ENCODE measurements at regions not wholly inside any gene's neighbourhood (a gene's known extent, or its start where the extent isn't known, plus 50 kb on each side); places are given as distances from the start of the nearest gene placed in this dataset.

DNA sequence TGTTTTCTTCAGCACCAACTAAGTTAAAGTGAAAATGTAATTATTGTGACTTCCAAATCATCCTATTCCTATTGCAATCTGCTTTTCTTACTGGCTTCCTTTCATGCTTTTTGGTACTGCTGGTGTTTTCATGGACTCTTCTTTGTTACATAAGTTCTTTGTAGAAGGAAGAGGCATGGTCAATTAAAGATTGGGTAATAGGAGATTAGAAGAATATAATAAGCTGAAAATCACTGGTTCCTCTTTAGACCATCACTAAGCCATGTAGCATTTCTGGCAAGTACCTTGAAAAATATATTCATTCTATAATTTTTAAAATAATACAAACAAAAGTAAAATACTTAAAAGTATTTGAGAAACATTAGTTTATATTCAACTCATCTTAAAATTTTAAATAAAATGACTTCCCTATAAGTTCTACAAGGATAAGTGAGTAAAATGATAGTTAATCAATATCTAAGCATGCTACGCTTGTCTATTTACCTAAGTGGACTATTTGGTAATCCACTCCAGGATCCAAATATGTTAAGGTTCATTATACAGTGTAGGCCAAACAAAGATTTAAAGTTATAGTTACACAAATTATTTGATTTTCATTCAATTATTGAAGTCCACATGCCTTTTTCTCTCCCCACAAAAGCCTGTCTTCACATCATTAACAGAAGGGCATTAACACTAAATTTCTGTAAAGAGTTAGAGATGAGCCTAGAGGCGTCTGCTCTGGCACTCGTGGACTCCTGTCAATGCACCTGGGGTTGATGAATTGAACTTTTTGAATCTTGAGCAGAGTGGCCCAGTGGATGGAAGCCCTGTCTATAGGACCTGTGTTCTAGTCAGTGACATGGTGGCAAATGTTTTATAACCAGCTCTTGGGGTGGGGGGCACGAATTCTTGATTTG, 408.1 kb downstream of the INHBA start:
- Histone ChIP-seq H3K9me3 (no peaks in the 10 kb centered on the region), H3K36me3 (no peaks in the 10 kb centered on the region), H3K27ac (no peak overlapping the region), H3K4me1 (no peaks in the 10 kb centered on the region), H3K27me3 (no peaks in the 10 kb centered on the region), H3K4me3 (no peak overlapping the region)
- intact Hi-C loops (cut with DNase I; ENCODE audit: low total_unique reads) = no loop called here
- TF ChIP-seq, protein P1, sequence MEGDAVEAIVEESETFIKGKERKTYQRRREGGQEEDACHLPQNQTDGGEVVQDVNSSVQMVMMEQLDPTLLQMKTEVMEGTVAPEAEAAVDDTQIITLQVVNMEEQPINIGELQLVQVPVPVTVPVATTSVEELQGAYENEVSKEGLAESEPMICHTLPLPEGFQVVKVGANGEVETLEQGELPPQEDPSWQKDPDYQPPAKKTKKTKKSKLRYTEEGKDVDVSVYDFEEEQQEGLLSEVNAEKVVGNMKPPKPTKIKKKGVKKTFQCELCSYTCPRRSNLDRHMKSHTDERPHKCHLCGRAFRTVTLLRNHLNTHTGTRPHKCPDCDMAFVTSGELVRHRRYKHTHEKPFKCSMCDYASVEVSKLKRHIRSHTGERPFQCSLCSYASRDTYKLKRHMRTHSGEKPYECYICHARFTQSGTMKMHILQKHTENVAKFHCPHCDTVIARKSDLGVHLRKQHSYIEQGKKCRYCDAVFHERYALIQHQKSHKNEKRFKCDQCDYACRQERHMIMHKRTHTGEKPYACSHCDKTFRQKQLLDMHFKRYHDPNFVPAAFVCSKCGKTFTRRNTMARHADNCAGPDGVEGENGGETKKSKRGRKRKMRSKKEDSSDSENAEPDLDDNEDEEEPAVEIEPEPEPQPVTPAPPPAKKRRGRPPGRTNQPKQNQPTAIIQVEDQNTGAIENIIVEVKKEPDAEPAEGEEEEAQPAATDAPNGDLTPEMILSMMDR (IDR thresholded peaks at IDR 0.05) = no peak
- no peak for TF ChIP-seq EP300 (IDR thresholded peaks at IDR 0.05; ENCODE audit: low read depth)
- no peak for TF ChIP-seq POLR2AphosphoS5 (IDR thresholded peaks at IDR 0.05)
- TF ChIP-seq POLR2A (IDR thresholded peaks at IDR 0.05) = no peak
- in situ Hi-C loops (cut with MboI; ENCODE audit: low pct_ligation_motif_present in 1 of 4, low pct_unique_long_range_greater_than_20kb in 1 of 4, low sequenced_read_pairs in 3 of 4) = no loop called here
- WGBS, 2 donors (ENCODE audit: low coverage in 1 of 2) = 73 to 74% methylated on average over 3 to 4 of the region's 4 CpGs
- DNase-seq = no peak

DNA sequence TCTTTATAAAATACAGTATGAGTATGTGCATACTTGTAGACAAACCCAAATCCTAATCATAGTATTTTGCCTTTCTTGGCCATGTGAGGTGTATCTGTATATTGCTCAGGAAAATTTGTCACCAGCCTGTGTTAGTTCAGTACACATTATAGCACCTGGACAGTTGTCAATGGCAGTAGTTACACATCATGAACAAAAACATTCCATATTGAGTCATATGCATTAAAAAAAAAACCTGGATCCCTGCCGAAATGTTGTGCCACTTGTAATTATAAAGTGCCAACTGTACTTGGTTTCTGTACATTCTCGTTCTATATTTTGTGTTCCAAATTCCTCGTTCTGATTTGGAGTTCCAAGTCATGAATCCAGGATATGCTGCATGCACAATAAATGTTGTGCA, 410.4 kb downstream of the INHBA start:
- no peaks in the 10 kb centered on the region for H3K4me1 ChIP-seq
- intact Hi-C loops (cut with DNase I; ENCODE audit: low total_unique reads) (no loop called here), in situ Hi-C loops (cut with MboI; ENCODE audit: low pct_ligation_motif_present in 1 of 4, low pct_unique_long_range_greater_than_20kb in 1 of 4, low sequenced_read_pairs in 3 of 4) (no loop called here)
- H3K36me3 ChIP-seq = no peaks in the 10 kb centered on the region
- H3K4me3 ChIP-seq = no peak overlapping the region
- 48 to 59% methylated on average over 3 of the region's 3 CpGs for WGBS, 2 donors (ENCODE audit: low coverage in 1 of 2)
- TF ChIP-seq, protein P1 (IDR thresholded peaks at IDR 0.05) = no peak
- TF ChIP-seq POLR2AphosphoS5 (IDR thresholded peaks at IDR 0.05) = no peak
- TF ChIP-seq POLR2A (IDR thresholded peaks at IDR 0.05) = no peak
- no peak for TF ChIP-seq EP300 (IDR thresholded peaks at IDR 0.05; ENCODE audit: low read depth)
- no peaks in the 10 kb centered on the region for H3K9me3 ChIP-seq
- no peaks in the 10 kb centered on the region for H3K27me3 ChIP-seq
- no peak for DNase-seq
- no peak overlapping the region for H3K27ac ChIP-seq

DNA sequence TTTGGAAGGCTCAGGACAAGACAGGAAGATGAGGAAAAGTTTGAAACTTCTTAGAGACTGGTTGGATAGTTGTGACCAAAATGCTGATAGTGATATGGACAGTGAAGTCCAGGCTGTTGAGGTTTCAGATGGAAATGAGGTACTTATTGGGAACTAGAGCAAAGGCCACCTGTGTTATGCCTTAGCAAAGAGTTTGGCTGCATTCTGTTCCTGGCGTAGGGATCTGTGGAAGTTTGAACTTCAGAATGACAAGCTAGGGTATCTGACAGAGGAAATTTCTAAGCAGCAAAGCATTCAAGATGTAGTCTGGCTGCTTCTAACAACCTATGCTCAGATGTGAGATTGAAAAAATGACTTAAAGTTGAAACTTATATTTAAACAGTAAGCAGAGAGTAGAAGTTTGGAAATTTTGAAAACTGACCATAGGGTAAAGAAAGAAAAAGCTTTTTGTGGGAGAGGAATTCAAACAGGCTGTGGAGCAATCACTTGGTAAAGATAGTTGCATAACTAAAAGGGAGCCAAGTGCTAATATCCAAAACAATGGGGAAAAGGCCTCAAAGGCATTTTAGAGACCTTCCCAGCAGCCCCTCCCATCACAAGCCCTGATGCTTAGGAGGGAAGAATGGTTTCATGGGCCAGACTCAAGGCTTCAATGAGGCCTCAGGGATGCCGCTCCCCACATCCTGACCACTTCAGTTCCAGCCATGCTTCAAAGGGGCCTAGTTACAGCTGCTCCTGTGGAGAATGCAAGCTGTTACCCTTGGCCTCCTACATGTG, 415.1 kb downstream of the INHBA start:
- H3K27me3 ChIP-seq = no peaks in the 10 kb centered on the region
- H3K9me3 ChIP-seq = no peaks in the 10 kb centered on the region
- intact Hi-C loops (cut with DNase I; ENCODE audit: low total_unique reads) (no loop called here), in situ Hi-C loops (cut with MboI; ENCODE audit: low pct_ligation_motif_present in 1 of 4, low pct_unique_long_range_greater_than_20kb in 1 of 4, low sequenced_read_pairs in 3 of 4) (no loop called here)
- 98 to 100% methylated on average over 1 to 2 of the region's 2 CpGs for WGBS, 2 donors (ENCODE audit: low coverage in 1 of 2)
- no peaks in the 10 kb centered on the region for H3K36me3 ChIP-seq
- TF ChIP-seq POLR2AphosphoS5 (IDR thresholded peaks at IDR 0.05) = no peak
- TF ChIP-seq POLR2A (IDR thresholded peaks at IDR 0.05) = no peak
- TF ChIP-seq, protein P1 (IDR thresholded peaks at IDR 0.05) = no peak
- no peak overlapping the region for H3K27ac ChIP-seq
- H3K4me1 ChIP-seq = no peaks in the 10 kb centered on the region
- DNase-seq = no peak
- no peak overlapping the region for H3K4me3 ChIP-seq

DNA sequence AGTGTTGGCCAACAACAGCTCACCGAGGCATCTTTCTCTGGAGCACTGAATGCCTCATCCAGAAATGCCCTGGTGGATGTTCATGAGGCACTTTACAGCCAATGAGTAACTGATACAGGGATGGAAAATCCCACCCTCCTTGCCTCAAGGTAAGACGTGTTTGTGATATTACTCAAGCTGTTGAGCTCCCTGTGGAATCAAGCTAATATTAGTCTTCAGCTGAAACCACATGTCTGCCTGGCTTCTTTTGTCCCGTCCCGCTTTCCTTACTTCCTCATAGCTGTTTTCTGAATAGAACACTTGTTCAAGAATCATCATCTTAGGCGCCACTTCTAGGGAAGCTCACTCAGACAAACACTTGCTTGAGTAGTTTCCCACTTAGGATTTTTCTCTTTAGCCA, 422.4 kb downstream of the INHBA start:
- intact Hi-C loops (cut with DNase I; ENCODE audit: low total_unique reads) = no loop called here
- Histone ChIP-seq H3K27ac (no peak overlapping the region), H3K9me3 (no peaks in the 10 kb centered on the region), H3K36me3 (no peaks in the 10 kb centered on the region), H3K27me3 (no peaks in the 10 kb centered on the region), H3K4me3 (no peak overlapping the region), H3K4me1 (no peaks in the 10 kb centered on the region)
- no peak for DNase-seq
- TF ChIP-seq, protein P1 (IDR thresholded peaks at IDR 0.05) = no peak
- TF ChIP-seq POLR2A (IDR thresholded peaks at IDR 0.05) (no peak), POLR2AphosphoS5 (IDR thresholded peaks at IDR 0.05) (no peak), EP300 (IDR thresholded peaks at IDR 0.05; ENCODE audit: low read depth) (no peak)
- 82 to 83% methylated on average over 2 to 5 of the region's 5 CpGs for WGBS, 2 donors (ENCODE audit: low coverage in 1 of 2)
- in situ Hi-C loops (cut with MboI; ENCODE audit: low pct_ligation_motif_present in 1 of 4, low pct_unique_long_range_greater_than_20kb in 1 of 4, low sequenced_read_pairs in 3 of 4) = no loop called here
